Naive B cell (primary cell): ENCODE measurements at regions not wholly inside any gene's neighbourhood (a gene's known extent, or its start where the extent isn't known, plus 50 kb on each side); places are given as distances from the start of the nearest gene placed in this dataset.

ENCODE experiments used
- ATAC-seq, 2 donors: fragments of 150-1000 bp; cut with Tn5 transposase; 2 replicates each; pipeline ENCODE4 v1.10.0; 2021; ENCODE audit warnings: low read depth in 2 of 2, mild to moderate bottlenecking in 2 of 2, moderate library complexity in 2 of 2
- DNase-seq: peaks from one replicate; pipeline ENCODE4 v3.0.0; 2022
- H3K27ac Mint-ChIP-seq, 6 donors: one replicate each; pipeline ENCODE4 v1.8.0; 2020 to 2022; ENCODE audit warnings: mild to moderate bottlenecking in 6 of 6, mixed read lengths in 6 of 6, moderate library complexity in 5 of 6, inconsistent platforms in 2 of 6
- H3K27me3 Mint-ChIP-seq, 3 donors: one replicate each; pipeline ENCODE4 v1.8.0; 2021 to 2022; ENCODE audit warnings: mixed read lengths in 3 of 3, mild to moderate bottlenecking in 1 of 3
- H3K36me3 Mint-ChIP-seq, 2 donors: one replicate each; pipeline ENCODE4 v1.8.0; 2020 to 2022; ENCODE audit warnings: mixed read lengths in 2 of 2, inconsistent platforms in 1 of 2, mild to moderate bottlenecking in 1 of 2
- H3K4me1 Mint-ChIP-seq, 3 donors: one replicate each; pipeline ENCODE4 v1.8.0; 2020 to 2022; ENCODE audit warnings: mixed read lengths in 3 of 3, inconsistent platforms in 1 of 3, mild to moderate bottlenecking in 1 of 3, moderate library complexity in 1 of 3
- H3K4me3 Mint-ChIP-seq, 8 donors: one replicate each; pipeline ENCODE4 v1.8.0; 2020 to 2022; ENCODE audit warnings: mild to moderate bottlenecking in 8 of 8, mixed read lengths in 8 of 8, moderate library complexity in 8 of 8, inconsistent platforms in 2 of 8
- H3K9me3 Mint-ChIP-seq, 7 donors: one replicate each; pipeline ENCODE4 v1.8.0; 2020 to 2022; ENCODE audit warnings: mixed read lengths in 7 of 7, mild to moderate bottlenecking in 5 of 7, inconsistent platforms in 2 of 7, moderate library complexity in 1 of 7

DNA sequence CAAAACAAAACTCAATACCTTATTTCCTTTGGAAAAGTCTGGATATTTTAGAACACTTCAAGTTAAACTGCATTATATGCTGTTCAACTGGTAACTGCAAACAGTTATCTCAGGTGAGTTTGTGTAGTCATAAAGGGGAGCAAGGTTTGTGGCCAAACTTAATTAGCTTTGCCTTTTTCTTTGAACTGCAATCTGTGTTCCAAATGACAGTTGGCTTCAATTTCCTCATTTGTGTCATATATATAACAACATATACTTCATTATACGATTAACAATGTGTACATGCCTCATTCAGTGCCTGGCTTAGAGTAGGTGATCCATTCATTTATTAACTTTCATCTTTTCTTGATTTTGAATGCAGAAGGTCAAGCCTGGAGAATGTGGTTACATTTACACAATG lies 55.8 kb downstream of the KCNE4 start:
- ATAC-seq (no peak), DNase-seq (no peak)
- peaks cover 0 to 9% (median 8%) of the 10 kb centered on the region in 3 donors for H3K27me3 Mint-ChIP-seq
- no peak overlapping the region for H3K27ac Mint-ChIP-seq
- H3K36me3 Mint-ChIP-seq = no peaks in the 10 kb centered on the region
- H3K4me3 Mint-ChIP-seq = no peak overlapping the region
- H3K9me3 Mint-ChIP-seq = peaks cover 0 to 3% (median 0%) of the 10 kb centered on the region in 7 donors
- no peaks in the 10 kb centered on the region for H3K4me1 Mint-ChIP-seq

GRCh38 chr2:223108351-223109050 lies 56.5 kb downstream of the KCNE4 start:
- Mint-ChIP-seq H3K4me3 (no peak overlapping the region), H3K27ac (no peak overlapping the region), H3K4me1 (no peaks in the 10 kb centered on the region), H3K9me3 (peaks cover 0 to 3% (median 0%) of the 10 kb centered on the region in 7 donors), H3K27me3 (peaks cover 0 to 13% (median 9%) of the 10 kb centered on the region in 3 donors), H3K36me3 (no peaks in the 10 kb centered on the region)
- DNase-seq = no peak
- no peak for ATAC-seq

GRCh38 chr2:223109341-223109740 lies 57.4 kb downstream of the KCNE4 start:
- H3K27me3 Mint-ChIP-seq = peaks cover 0 to 13% (median 9%) of the 10 kb centered on the region in 3 donors
- no peak overlapping the region for H3K27ac Mint-ChIP-seq
- DNase-seq (no peak), ATAC-seq (no peak)
- no peaks in the 10 kb centered on the region for H3K4me1 Mint-ChIP-seq
- no peak overlapping the region for H3K4me3 Mint-ChIP-seq
- H3K9me3 Mint-ChIP-seq = peaks cover 0 to 3% (median 0%) of the 10 kb centered on the region in 7 donors
- no peaks in the 10 kb centered on the region for H3K36me3 Mint-ChIP-seq

DNA sequence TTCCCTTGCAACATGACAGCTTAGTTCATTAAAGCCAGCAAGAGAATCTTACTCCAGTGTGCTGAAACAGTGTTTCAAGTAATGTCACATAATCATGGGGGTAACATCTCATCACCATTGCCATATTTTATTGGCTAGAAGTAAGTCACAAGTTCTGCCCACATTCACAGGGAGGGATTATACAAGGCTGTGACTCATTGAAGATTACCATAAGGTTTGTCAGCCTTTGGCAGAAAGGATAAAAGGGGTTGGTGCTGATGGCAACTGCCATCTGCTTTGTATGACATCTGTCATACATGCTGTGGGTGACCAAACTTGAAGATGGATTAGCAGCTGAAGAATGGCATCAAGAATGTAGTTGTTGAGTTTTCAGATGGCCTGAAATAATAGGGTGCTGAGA lies 61.2 kb downstream of the KCNE4 start:
- Mint-ChIP-seq H3K27me3 (peaks cover 0 to 13% (median 9%) of the 10 kb centered on the region in 3 donors), H3K36me3 (no peaks in the 10 kb centered on the region), H3K4me3 (no peak overlapping the region), H3K9me3 (peaks cover 0 to 3% (median 0%) of the 10 kb centered on the region in 7 donors), H3K27ac (no peak overlapping the region), H3K4me1 (no peaks in the 10 kb centered on the region)
- no peak for ATAC-seq
- DNase-seq = no peak

DNA sequence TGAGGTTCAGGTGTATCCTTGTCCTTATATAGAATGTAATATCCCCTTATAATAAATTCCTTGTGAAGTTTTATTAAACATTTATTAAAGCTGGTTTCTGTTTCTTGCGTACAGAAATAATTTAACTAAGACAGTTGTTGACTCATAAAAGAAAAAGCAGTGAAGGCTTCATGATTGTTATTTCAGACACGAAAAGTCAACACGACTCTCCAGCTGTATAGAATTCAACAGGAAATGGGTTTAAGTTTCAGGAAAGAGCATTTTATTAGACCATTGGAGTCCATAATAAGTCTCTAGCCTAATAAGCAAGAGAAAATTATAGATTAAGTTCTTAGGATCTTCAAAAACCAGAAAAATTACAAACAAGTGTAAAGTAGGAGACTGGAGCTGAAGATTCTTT lies 62.2 kb downstream of the KCNE4 start:
- DNase-seq (no peak), ATAC-seq (no peak)
- no peak overlapping the region for H3K4me3 Mint-ChIP-seq
- no peak overlapping the region for H3K27ac Mint-ChIP-seq
- H3K9me3 Mint-ChIP-seq = peaks cover 0 to 3% (median 0%) of the 10 kb centered on the region in 7 donors
- H3K36me3 Mint-ChIP-seq = no peaks in the 10 kb centered on the region
- H3K4me1 Mint-ChIP-seq = no peaks in the 10 kb centered on the region
- peaks cover 0 to 9% (median 5%) of the 10 kb centered on the region in 3 donors for H3K27me3 Mint-ChIP-seq

GRCh38 chr2:223114917-223115316 lies 62.9 kb downstream of the KCNE4 start:
- ATAC-seq (no peak), DNase-seq (no peak)
- Mint-ChIP-seq H3K27me3 (peaks cover 0 to 9% (median 5%) of the 10 kb centered on the region in 3 donors), H3K36me3 (no peaks in the 10 kb centered on the region), H3K9me3 (no peaks in the 10 kb centered on the region), H3K27ac (no peak overlapping the region), H3K4me3 (no peak overlapping the region), H3K4me1 (no peaks in the 10 kb centered on the region)

GRCh38 chr2:223117533-223117932 lies 65.5 kb downstream of the KCNE4 start:
- DNase-seq (no peak), ATAC-seq (no peak)
- peaks cover 0 to 5% (median 0%) of the 10 kb centered on the region in 3 donors for H3K27me3 Mint-ChIP-seq
- no peaks in the 10 kb centered on the region for H3K4me1 Mint-ChIP-seq
- H3K9me3 Mint-ChIP-seq = peaks cover 0 to 4% (median 0%) of the 10 kb centered on the region in 7 donors
- H3K4me3 Mint-ChIP-seq = no peak overlapping the region
- H3K36me3 Mint-ChIP-seq = no peaks in the 10 kb centered on the region
- H3K27ac Mint-ChIP-seq = no peak overlapping the region

- Mint-ChIP-seq H3K27ac (no peak overlapping the region), H3K9me3 (peaks cover 0 to 4% (median 2%) of the 10 kb centered on the region in 7 donors), H3K36me3 (no peaks in the 10 kb centered on the region)
These were observed 69.3 kb downstream of the KCNE4 start for GRCh38 chr2:223121283-223121682.

DNA sequence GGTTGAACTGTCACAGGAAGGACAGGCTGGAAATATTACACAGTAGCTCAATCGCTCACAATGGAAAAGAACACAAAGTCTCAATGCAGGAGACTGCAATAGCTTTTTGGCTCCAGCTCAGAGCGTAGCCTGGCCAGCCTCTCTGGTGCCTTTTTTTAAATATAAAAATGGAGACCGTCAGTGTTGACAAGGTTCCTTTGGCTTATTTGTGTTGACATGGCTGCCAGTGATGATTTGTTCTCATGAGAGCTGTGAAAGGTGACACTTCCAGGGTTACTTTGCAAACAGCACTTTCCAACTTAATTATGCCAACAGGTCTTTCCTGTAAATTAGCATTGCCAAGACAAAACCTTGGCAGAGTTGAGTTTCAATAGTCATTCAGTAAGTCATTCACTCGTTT lies 70.8 kb downstream of the KCNE4 start:
- H3K4me3 Mint-ChIP-seq = no peak overlapping the region
- no peak for ATAC-seq
- peaks cover 0 to 7% (median 0%) of the 10 kb centered on the region in 3 donors for H3K27me3 Mint-ChIP-seq
- DNase-seq = no peak
- H3K4me1 Mint-ChIP-seq = no peaks in the 10 kb centered on the region
- no peaks in the 10 kb centered on the region for H3K36me3 Mint-ChIP-seq
- peaks cover 0 to 7% (median 4%) of the 10 kb centered on the region in 7 donors for H3K9me3 Mint-ChIP-seq
- no peak overlapping the region for H3K27ac Mint-ChIP-seq

More at GRCh38 chr2:223121283-223121682, 69.3 kb downstream of the KCNE4 start:
- H3K27me3 Mint-ChIP-seq = no peaks in the 10 kb centered on the region
- no peak for ATAC-seq
- no peak overlapping the region for H3K4me3 Mint-ChIP-seq
- no peaks in the 10 kb centered on the region for H3K4me1 Mint-ChIP-seq
- no peak for DNase-seq

GRCh38 chr2:223123855-223124610 lies 72.0 kb downstream of the KCNE4 start:
- no peak overlapping the region for H3K27ac Mint-ChIP-seq
- peaks cover 0 to 7% (median 0%) of the 10 kb centered on the region in 3 donors for H3K27me3 Mint-ChIP-seq
- H3K4me3 Mint-ChIP-seq = no peak overlapping the region
- no peaks in the 10 kb centered on the region for H3K4me1 Mint-ChIP-seq
- peaks cover 0 to 7% (median 4%) of the 10 kb centered on the region in 7 donors for H3K9me3 Mint-ChIP-seq
- H3K36me3 Mint-ChIP-seq = no peaks in the 10 kb centered on the region
- ATAC-seq = no peak
- DNase-seq = no peak

GRCh38 chr2:223141606-223142005 lies 89.6 kb downstream of the KCNE4 start:
- H3K36me3 Mint-ChIP-seq = no peaks in the 10 kb centered on the region
- no peak overlapping the region for H3K4me3 Mint-ChIP-seq
- ATAC-seq (no peak), DNase-seq (no peak)
- no peak overlapping the region for H3K27ac Mint-ChIP-seq
- peaks cover 0 to 8% (median 0%) of the 10 kb centered on the region in 7 donors for H3K9me3 Mint-ChIP-seq
- H3K27me3 Mint-ChIP-seq = no peaks in the 10 kb centered on the region
- H3K4me1 Mint-ChIP-seq = no peaks in the 10 kb centered on the region

- no peak for ATAC-seq
- peaks cover 0 to 8% (median 0%) of the 10 kb centered on the region in 7 donors for H3K9me3 Mint-ChIP-seq
These were observed 90.1 kb downstream of the KCNE4 start for GRCh38 chr2:223142118-223142517.

GRCh38 chr2:223147431-223147830 lies 95.4 kb downstream of the KCNE4 start:
- no peak for DNase-seq
- Mint-ChIP-seq H3K36me3 (no peaks in the 10 kb centered on the region), H3K27ac (no peak overlapping the region), H3K9me3 (peaks cover 0 to 11% (median 2%) of the 10 kb centered on the region in 7 donors), H3K27me3 (no peaks in the 10 kb centered on the region), H3K4me3 (no peak overlapping the region), H3K4me1 (no peaks in the 10 kb centered on the region)
- no peak for ATAC-seq

More at GRCh38 chr2:223142118-223142517, 90.1 kb downstream of the KCNE4 start:
- no peak overlapping the region for H3K4me3 Mint-ChIP-seq
- no peaks in the 10 kb centered on the region for H3K4me1 Mint-ChIP-seq
- H3K27ac Mint-ChIP-seq = no peak overlapping the region
- H3K36me3 Mint-ChIP-seq = no peaks in the 10 kb centered on the region
- H3K27me3 Mint-ChIP-seq = no peaks in the 10 kb centered on the region
- DNase-seq = no peak

DNA sequence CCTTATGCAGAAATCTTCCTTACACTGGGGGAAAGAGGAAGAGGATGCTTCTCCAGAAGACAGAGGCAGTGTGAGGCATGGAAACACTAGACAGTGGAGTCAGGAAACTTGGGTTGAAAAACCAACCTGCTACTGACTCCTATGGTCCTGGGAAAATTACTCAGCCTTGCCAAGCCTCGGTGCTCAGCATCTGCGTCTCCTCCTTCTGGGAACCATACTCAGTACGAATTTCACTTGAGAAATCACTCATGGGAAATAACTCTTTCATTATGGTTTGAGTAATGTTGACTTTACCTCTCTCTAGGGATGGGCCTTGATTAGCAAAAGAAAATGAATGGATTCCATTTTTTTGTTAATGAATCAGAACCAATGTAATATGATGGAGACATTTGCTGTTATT lies 96.5 kb downstream of the KCNE4 start:
- no peak overlapping the region for H3K27ac Mint-ChIP-seq
- no peak for ATAC-seq
- no peaks in the 10 kb centered on the region for H3K4me1 Mint-ChIP-seq
- no peak overlapping the region for H3K4me3 Mint-ChIP-seq
- peaks cover 0 to 11% (median 3%) of the 10 kb centered on the region in 7 donors for H3K9me3 Mint-ChIP-seq
- no peak for DNase-seq
- H3K27me3 Mint-ChIP-seq = no peaks in the 10 kb centered on the region
- no peaks in the 10 kb centered on the region for H3K36me3 Mint-ChIP-seq
